Upper lobe of left lung (tissue), 4 donors: ENCODE measurements at regions not wholly inside any gene's neighbourhood (a gene's known extent, or its start where the extent isn't known, plus 50 kb on each side); places are given as distances from the start of the nearest gene placed in this dataset.

Experiments
- EP300 ChIP-seq, 4 donors: sonication (generic); formaldehyde crosslinking; IDR thresholded peaks; one replicate each; pipeline ENCODE4 v1.5.1; 2017; ENCODE audit warnings: antibody characterized with exemption in 4 of 4, control low read depth in 2 of 4
- TF ChIP-seq, protein P1 (sequence below), 6 experiments: fragments of 450-650 bp in 4 of 6; fragments of 200-600 bp in 2 of 6; sonication (generic) in 2 of 6; IDR thresholded peaks; one replicate each; pipeline ENCODE4 v1.5.1; 2016 to 2019; ENCODE audit warnings: antibody characterized with exemption in 6 of 6

DNA sequence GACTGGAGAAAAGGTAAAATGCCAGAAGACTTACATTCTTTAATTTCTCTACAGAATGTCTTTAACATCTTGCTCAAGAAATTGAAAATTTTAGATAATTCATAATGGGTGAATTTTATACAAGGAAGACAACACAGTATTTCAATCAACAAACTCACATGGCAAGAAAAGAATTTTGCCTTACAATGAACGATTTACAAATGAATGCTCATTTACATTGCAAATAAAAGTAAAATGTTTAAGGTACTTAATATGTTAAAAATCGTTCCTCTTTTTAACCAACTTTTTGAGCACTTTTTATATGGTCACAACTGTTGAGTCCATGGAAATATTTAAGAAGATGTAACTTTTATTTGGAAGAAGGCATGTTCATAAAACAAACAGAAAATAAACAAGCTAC, 174.8 kb upstream of the UBE2E2 start:
- TF ChIP-seq EP300 (IDR thresholded peaks at IDR 0.05), result no peak
- TF ChIP-seq, protein P1, sequence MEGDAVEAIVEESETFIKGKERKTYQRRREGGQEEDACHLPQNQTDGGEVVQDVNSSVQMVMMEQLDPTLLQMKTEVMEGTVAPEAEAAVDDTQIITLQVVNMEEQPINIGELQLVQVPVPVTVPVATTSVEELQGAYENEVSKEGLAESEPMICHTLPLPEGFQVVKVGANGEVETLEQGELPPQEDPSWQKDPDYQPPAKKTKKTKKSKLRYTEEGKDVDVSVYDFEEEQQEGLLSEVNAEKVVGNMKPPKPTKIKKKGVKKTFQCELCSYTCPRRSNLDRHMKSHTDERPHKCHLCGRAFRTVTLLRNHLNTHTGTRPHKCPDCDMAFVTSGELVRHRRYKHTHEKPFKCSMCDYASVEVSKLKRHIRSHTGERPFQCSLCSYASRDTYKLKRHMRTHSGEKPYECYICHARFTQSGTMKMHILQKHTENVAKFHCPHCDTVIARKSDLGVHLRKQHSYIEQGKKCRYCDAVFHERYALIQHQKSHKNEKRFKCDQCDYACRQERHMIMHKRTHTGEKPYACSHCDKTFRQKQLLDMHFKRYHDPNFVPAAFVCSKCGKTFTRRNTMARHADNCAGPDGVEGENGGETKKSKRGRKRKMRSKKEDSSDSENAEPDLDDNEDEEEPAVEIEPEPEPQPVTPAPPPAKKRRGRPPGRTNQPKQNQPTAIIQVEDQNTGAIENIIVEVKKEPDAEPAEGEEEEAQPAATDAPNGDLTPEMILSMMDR (IDR thresholded peaks at IDR 0.05), result no peak
